ENCODE measurements at regions not wholly inside any gene's neighbourhood (a gene's known extent, or its start where the extent isn't known, plus 50 kb on each side); places are given as distances from the start of the nearest gene placed in this dataset.

- TF ChIP-seq EZH2 (IDR thresholded peaks at IDR 0.05), result no peak
- no peak for TF ChIP-seq POLR2AphosphoS5 (IDR thresholded peaks at IDR 0.05; ENCODE audit: borderline replicate concordance, low read depth, low read length)
- TF ChIP-seq FOXP2 (optimal IDR thresholded peaks at IDR 0.05; ENCODE audit: control extremely low read depth, extremely low read length, insufficient read depth), result no peak
These were observed 186.6 kb upstream of the SALL1 start for GRCh38 chr16:51337662-51338061.

Data from SK-N-MC (cell line).